ENCODE measurements at regions not wholly inside any gene's neighbourhood (a gene's known extent, or its start where the extent isn't known, plus 50 kb on each side); places are given as distances from the start of the nearest gene placed in this dataset.

GRCh38 chr20:57062696-57063270 is 203.7 kb downstream of the BMP7 start:
- BruUV-seq (replicated peaks) = no TSS peak
- CTCF ChIA-PET = no interaction called here
- H3K27ac Mint-ChIP-seq (ENCODE audit: unreplicated experiment) = no peak overlapping the region
- H3K27me3 Mint-ChIP-seq (ENCODE audit: unreplicated experiment) = no peaks in the 10 kb centered on the region
- H3K36me3 Mint-ChIP-seq (ENCODE audit: insufficient read depth, unreplicated experiment) = no peaks in the 10 kb centered on the region
- no peak for DNase-seq
- no peak overlapping the region for H3K4me3 Mint-ChIP-seq (ENCODE audit: low read depth, unreplicated experiment)
- no peaks in the 10 kb centered on the region for H3K4me1 Mint-ChIP-seq (ENCODE audit: low read depth, unreplicated experiment)
- intact Hi-C loops (cut with micrococcal nuclease; ENCODE audit: unreplicated experiment) = no loop called here
- H3K9me3 Mint-ChIP-seq (ENCODE audit: low read depth, unreplicated experiment) = no peaks in the 10 kb centered on the region
- no peak for TF ChIP-seq CTCF (IDR thresholded peaks at IDR 0.05; ENCODE audit: unreplicated experiment)

- TF ChIP-seq CTCF (IDR thresholded peaks at IDR 0.05; ENCODE audit: unreplicated experiment) = no peak
- Mint-ChIP-seq H3K27ac (ENCODE audit: unreplicated experiment) (no peak overlapping the region), H3K4me1 (ENCODE audit: low read depth, unreplicated experiment) (no peaks in the 10 kb centered on the region), H3K4me3 (ENCODE audit: low read depth, unreplicated experiment) (no peak overlapping the region), H3K9me3 (ENCODE audit: low read depth, unreplicated experiment) (no peaks in the 10 kb centered on the region), H3K36me3 (ENCODE audit: insufficient read depth, unreplicated experiment) (no peaks in the 10 kb centered on the region), H3K27me3 (ENCODE audit: unreplicated experiment) (no peaks in the 10 kb centered on the region)
- no peak for DNase-seq
- no TSS peak for BruUV-seq (replicated peaks)
- intact Hi-C loops (cut with micrococcal nuclease; ENCODE audit: unreplicated experiment) = no loop called here
- CTCF ChIA-PET = interaction anchor here (0.6 to 1.3 kb wide), 2 partner anchors 25 to 26 kb away, joined by 3 read pairs; no protein-coding TSS in a partner anchor
Measured at GRCh38 chr20:57064836-57065235, 201.6 kb downstream of the BMP7 start.

GRCh38 chr20:57065646-57066045 is 200.8 kb downstream of the BMP7 start:
- intact Hi-C loops (cut with micrococcal nuclease; ENCODE audit: unreplicated experiment) = no loop called here
- no peaks in the 10 kb centered on the region for H3K27me3 Mint-ChIP-seq (ENCODE audit: unreplicated experiment)
- H3K9me3 Mint-ChIP-seq (ENCODE audit: low read depth, unreplicated experiment) = no peaks in the 10 kb centered on the region
- no peaks in the 10 kb centered on the region for H3K4me1 Mint-ChIP-seq (ENCODE audit: low read depth, unreplicated experiment)
- H3K27ac Mint-ChIP-seq (ENCODE audit: unreplicated experiment) = no peak overlapping the region
- no peak for TF ChIP-seq CTCF (IDR thresholded peaks at IDR 0.05; ENCODE audit: unreplicated experiment)
- no peak for DNase-seq
- no peak overlapping the region for H3K4me3 Mint-ChIP-seq (ENCODE audit: low read depth, unreplicated experiment)
- BruUV-seq (replicated peaks) = no TSS peak
- CTCF ChIA-PET = interaction anchor here (1.3 kb wide), 1 partner anchor 24 kb away, joined by 3 read pairs; no protein-coding TSS in a partner anchor
- H3K36me3 Mint-ChIP-seq (ENCODE audit: insufficient read depth, unreplicated experiment) = no peaks in the 10 kb centered on the region

GRCh38 chr20:57066126-57066900 is 200.1 kb downstream of the BMP7 start:
- no peak for DNase-seq
- H3K4me1 Mint-ChIP-seq (ENCODE audit: low read depth, unreplicated experiment) = no peaks in the 10 kb centered on the region
- no peaks in the 10 kb centered on the region for H3K36me3 Mint-ChIP-seq (ENCODE audit: insufficient read depth, unreplicated experiment)
- TF ChIP-seq CTCF (IDR thresholded peaks at IDR 0.05; ENCODE audit: unreplicated experiment) = no peak
- H3K4me3 Mint-ChIP-seq (ENCODE audit: low read depth, unreplicated experiment) = no peak overlapping the region
- CTCF ChIA-PET = interaction anchor here (1.3 kb wide), 1 partner anchor 24 kb away, joined by 3 read pairs; no protein-coding TSS in a partner anchor
- BruUV-seq (replicated peaks) = no TSS peak
- no peak overlapping the region for H3K27ac Mint-ChIP-seq (ENCODE audit: unreplicated experiment)
- intact Hi-C loops (cut with micrococcal nuclease; ENCODE audit: unreplicated experiment) = no loop called here
- H3K27me3 Mint-ChIP-seq (ENCODE audit: unreplicated experiment) = no peaks in the 10 kb centered on the region
- H3K9me3 Mint-ChIP-seq (ENCODE audit: low read depth, unreplicated experiment) = no peaks in the 10 kb centered on the region
